Osteoblast (primary cell): ENCODE measurements at regions not wholly inside any gene's neighbourhood (a gene's known extent, or its start where the extent isn't known, plus 50 kb on each side); places are given as distances from the start of the nearest gene placed in this dataset.

Experiments used
- DNase-seq: peaks from one replicate; pipeline ENCODE4 v3.0.0; 2011; ENCODE audit warnings: low spot score, mixed read lengths; ENCODE audit not compliant: insufficient read length; ENCODE audit errors: missing footprints
- H2AFZ ChIP-seq: 2 replicates; pipeline ENCODE4 v1.6.0; 2011; ENCODE audit warnings: mild to moderate bottlenecking, low read length
- H3K27ac ChIP-seq: 2 replicates; pipeline ENCODE4 v1.5.1; 2011; ENCODE audit warnings: mild to moderate bottlenecking, low read depth, low read length, moderate library complexity
- H3K27me3 ChIP-seq: 2 replicates; pipeline ENCODE4 v1.6.0; 2012; ENCODE audit warnings: mild to moderate bottlenecking, control low read depth, inconsistent platforms, low read length, moderate library complexity; ENCODE audit not compliant: insufficient read depth
- H3K36me3 ChIP-seq: 2 replicates; pipeline ENCODE4 v1.5.1; 2011; ENCODE audit warnings: mild to moderate bottlenecking, low read length, control low read depth, moderate library complexity; ENCODE audit not compliant: insufficient read depth
- H3K4me1 ChIP-seq: 2 replicates; pipeline ENCODE4 v1.5.1; 2011; ENCODE audit warnings: mild to moderate bottlenecking, low read length, control low read depth, moderate library complexity; ENCODE audit not compliant: insufficient read depth
- H3K4me2 ChIP-seq: 2 replicates; pipeline ENCODE4 v1.6.0; 2011; ENCODE audit warnings: mild to moderate bottlenecking, low read length; ENCODE audit not compliant: insufficient read depth
- H3K4me3 ChIP-seq: fragments of 200-600 bp; sonication (generic); 3 replicates; pipeline ENCODE4 v1.5.1; 2012; ENCODE audit warnings: mild to moderate bottlenecking, low read length, inconsistent platforms; ENCODE audit not compliant: insufficient read depth
- H3K79me2 ChIP-seq: 2 replicates; pipeline ENCODE4 v1.6.0; 2012; ENCODE audit warnings: mild to moderate bottlenecking, low read length, control low read depth, inconsistent platforms; ENCODE audit not compliant: insufficient read depth
- H3K9me3 ChIP-seq: 2 replicates; pipeline ENCODE4 v1.5.1; 2011; ENCODE audit warnings: low read depth, low read length, control low read depth
- H4K20me1 ChIP-seq: 2 replicates; pipeline ENCODE4 v1.6.0; 2012; ENCODE audit warnings: mild to moderate bottlenecking, low read length, control low read depth; ENCODE audit not compliant: insufficient read depth
- CTCF ChIP-seq: IDR thresholded peaks from 2 replicates; pipeline ENCODE4 v1.5.1; 2011; ENCODE audit warnings: mild to moderate bottlenecking, low read depth, low read length, moderate library complexity; ENCODE audit errors: extremely low read depth

- Histone ChIP-seq H4K20me1 (no peaks in the 10 kb centered on the region), H3K4me2 (no peak overlapping the region), H2AFZ (no peak overlapping the region), H3K27me3 (no peaks in the 10 kb centered on the region), H3K4me1 (no peaks in the 10 kb centered on the region), H3K36me3 (no peaks in the 10 kb centered on the region), H3K9me3 (no peaks in the 10 kb centered on the region), H3K27ac (no peak overlapping the region), H3K79me2 (no peaks in the 10 kb centered on the region), H3K4me3 (no peak overlapping the region)
- no peak for DNase-seq
- no peak for TF ChIP-seq CTCF
These were observed 88.0 kb upstream of the RASGRF1 start for GRCh38 chr15:79178594-79178993.

- H3K4me1 ChIP-seq: no peaks in the 10 kb centered on the region
- no peak overlapping the region for H2AFZ ChIP-seq
- H4K20me1 ChIP-seq: no peaks in the 10 kb centered on the region
- no peaks in the 10 kb centered on the region for H3K79me2 ChIP-seq
- H3K4me2 ChIP-seq: no peak overlapping the region
- H3K9me3 ChIP-seq: no peaks in the 10 kb centered on the region
- H3K27ac ChIP-seq: no peak overlapping the region
- TF ChIP-seq CTCF: no peak
- H3K27me3 ChIP-seq: peaks cover 2% of the 10 kb centered on the region
- no peak overlapping the region for H3K4me3 ChIP-seq
- DNase-seq: no peak
- H3K36me3 ChIP-seq: no peaks in the 10 kb centered on the region
These were observed 85.6 kb upstream of the RASGRF1 start for GRCh38 chr15:79176151-79176550.

- Histone ChIP-seq H3K79me2 (no peaks in the 10 kb centered on the region), H3K4me2 (no peak overlapping the region), H4K20me1 (no peaks in the 10 kb centered on the region), H3K27me3 (peaks cover 3% of the 10 kb centered on the region), H3K36me3 (no peaks in the 10 kb centered on the region), H3K4me3 (no peak overlapping the region), H3K4me1 (peaks cover 6% of the 10 kb centered on the region), H3K27ac (no peak overlapping the region), H2AFZ (no peak overlapping the region), H3K9me3 (no peaks in the 10 kb centered on the region)
- TF ChIP-seq CTCF: no peak
- no peak for DNase-seq
These were observed 82.4 kb upstream of the RASGRF1 start for GRCh38 chr15:79172801-79173460.

- H3K36me3 ChIP-seq: no peaks in the 10 kb centered on the region
- no peak overlapping the region for H3K4me3 ChIP-seq
- H3K27ac ChIP-seq: no peak overlapping the region
- H3K9me3 ChIP-seq: no peaks in the 10 kb centered on the region
- no peaks in the 10 kb centered on the region for H3K79me2 ChIP-seq
- DNase-seq: no peak
- no peak overlapping the region for H2AFZ ChIP-seq
- H3K4me1 ChIP-seq: peaks cover 6% of the 10 kb centered on the region
- no peaks in the 10 kb centered on the region for H4K20me1 ChIP-seq
- no peak overlapping the region for H3K4me2 ChIP-seq
- TF ChIP-seq CTCF: no peak
- H3K27me3 ChIP-seq: peaks cover 6% of the 10 kb centered on the region
These were observed 81.5 kb upstream of the RASGRF1 start for GRCh38 chr15:79172032-79172481.
